PFSK-1 (cell line): ENCODE measurements at regions not wholly inside any gene's neighbourhood (a gene's known extent, or its start where the extent isn't known, plus 50 kb on each side); places are given as distances from the start of the nearest gene placed in this dataset.

ENCODE experiments used
- FOXP2 ChIP-seq: optimal IDR thresholded peaks from 2 replicates; pipeline ENCODE3; 2011; ENCODE audit warnings: borderline replicate concordance, control low read depth, inconsistent platforms; ENCODE audit not compliant: insufficient read depth; ENCODE audit errors: extremely low read length, extremely low read depth
- POLR2AphosphoS5 ChIP-seq: IDR thresholded peaks from 2 replicates; pipeline ENCODE4 v1.6.1; 2012; ENCODE audit warnings: low read depth, mild to moderate bottlenecking, control low read depth, low read length, moderate library complexity
- REST ChIP-seq, 2 experiments: IDR thresholded peaks; 2 replicates each; pipeline versions ENCODE4 v1.6.1 to v1.8.0; 2011 to 2012; ENCODE audit warnings: low read depth in 2 of 2, low read length in 2 of 2, control low read depth in 1 of 2, inconsistent platforms in 1 of 2, mild to moderate bottlenecking in 1 of 2, moderate library complexity in 1 of 2; ENCODE audit not compliant: insufficient read depth in 1 of 2
- SIN3A ChIP-seq: IDR thresholded peaks from 2 replicates; pipeline ENCODE4 v1.6.1; 2012; ENCODE audit warnings: mild to moderate bottlenecking, low read length, moderate library complexity, borderline replicate concordance; ENCODE audit not compliant: insufficient read depth
- TAF1 ChIP-seq: IDR thresholded peaks from 2 replicates; pipeline ENCODE4 v1.6.1; 2012; ENCODE audit warnings: low read length, control low read depth, borderline replicate concordance; ENCODE audit not compliant: insufficient read depth

DNA sequence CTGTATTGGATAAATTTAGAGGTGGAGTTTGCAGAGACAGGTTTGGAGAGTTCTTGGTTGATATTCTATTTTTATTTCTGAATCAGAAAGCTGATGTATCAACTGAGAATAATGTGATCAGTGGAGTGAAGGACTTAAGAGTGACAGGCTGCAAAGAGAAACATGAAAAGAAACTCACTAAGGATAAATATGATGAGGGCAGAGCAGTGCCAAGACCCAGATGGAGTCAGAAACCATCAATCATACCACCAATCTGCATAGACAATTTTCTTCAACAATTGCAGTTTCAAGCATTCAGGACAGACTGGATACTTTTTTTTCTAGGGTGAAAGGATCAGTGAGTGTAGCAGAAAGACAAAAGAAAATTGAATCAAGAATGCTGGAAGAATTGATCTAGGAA lies 226.7 kb upstream of the NAV3 start:
- no peak for TF ChIP-seq TAF1
- TF ChIP-seq POLR2AphosphoS5: no peak
- TF ChIP-seq FOXP2: no peak
- no peak for TF ChIP-seq SIN3A
- no peak for TF ChIP-seq REST (IDR thresholded peaks at IDR 0.05; ENCODE audit: insufficient read depth in 1 of 2, low read depth in 2 of 2, low read length in 2 of 2)

DNA sequence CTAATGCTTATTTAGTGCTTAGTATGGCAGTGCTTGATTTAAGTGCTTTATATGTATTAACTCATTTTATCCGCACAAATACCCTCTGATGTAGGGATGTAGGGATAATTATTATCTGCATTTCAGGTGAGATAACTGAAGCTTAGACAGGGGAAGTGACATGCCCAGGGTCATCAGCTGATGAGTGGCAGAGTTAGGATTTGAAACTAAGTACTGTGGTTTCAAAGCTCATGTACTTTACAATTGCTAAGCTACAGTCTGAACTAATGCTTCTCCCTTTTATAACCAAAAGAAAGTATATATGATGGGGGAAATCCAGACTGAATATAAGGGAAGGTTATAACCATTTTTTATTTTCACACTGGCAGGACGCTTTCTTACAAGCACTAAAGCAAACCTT lies 229.6 kb upstream of the NAV3 start:
- TF ChIP-seq FOXP2 (no peak), REST (IDR thresholded peaks at IDR 0.05; ENCODE audit: insufficient read depth in 1 of 2, low read depth in 2 of 2, low read length in 2 of 2) (no peak), TAF1 (no peak), SIN3A (no peak), POLR2AphosphoS5 (no peak)

DNA sequence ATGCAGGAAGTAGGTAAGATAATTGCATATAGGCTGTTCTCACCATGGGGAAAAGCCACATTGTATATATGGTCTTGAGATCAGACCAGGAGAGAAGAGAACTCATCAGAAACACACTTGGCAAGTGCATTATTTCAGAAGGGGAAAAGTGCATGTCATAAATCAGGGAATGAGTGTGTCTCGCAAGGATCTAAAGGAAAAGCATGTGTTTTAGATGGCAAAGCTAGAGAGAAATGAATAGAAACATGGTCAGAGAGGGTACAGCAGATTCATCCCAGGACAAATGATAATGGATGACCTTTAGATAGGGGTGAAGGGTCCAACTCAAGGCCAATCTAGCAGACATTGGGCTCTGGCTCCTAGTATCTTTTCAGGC lies 230.2 kb upstream of the NAV3 start:
- TF ChIP-seq FOXP2 (no peak), TAF1 (no peak)

DNA sequence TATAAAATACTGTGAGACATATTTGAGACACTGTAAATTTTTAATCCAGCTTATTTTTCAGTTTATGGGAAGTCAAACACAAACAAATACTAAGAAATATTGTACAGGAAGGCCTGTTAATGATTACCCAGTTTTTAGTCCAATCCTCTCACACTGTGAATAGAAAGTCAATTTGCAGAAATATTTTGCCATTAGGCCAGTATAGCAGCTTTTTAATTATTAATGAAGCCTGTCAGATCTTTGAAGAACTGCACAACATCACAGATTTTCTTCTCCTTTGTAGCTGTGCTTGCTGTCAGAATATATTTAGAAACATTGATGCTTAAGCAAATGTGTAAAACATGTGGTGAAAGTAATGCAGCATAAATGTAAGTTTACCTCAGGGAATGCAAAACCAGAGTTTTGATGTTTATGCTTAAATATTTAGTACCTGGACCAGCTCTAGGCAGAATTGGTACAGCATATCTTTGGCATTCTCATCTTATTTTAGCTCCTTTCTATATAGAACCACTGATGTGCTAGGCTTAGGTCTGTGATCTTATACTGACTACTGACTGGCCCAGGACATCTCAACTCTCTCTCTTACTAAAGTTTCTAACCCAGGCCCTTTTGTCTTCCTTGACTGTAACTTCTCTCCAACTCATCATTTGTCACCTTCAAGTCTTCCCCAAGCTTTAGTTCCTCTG lies 230.8 kb upstream of the NAV3 start:
- TF ChIP-seq SIN3A (no peak), FOXP2 (no peak), REST (IDR thresholded peaks at IDR 0.05; ENCODE audit: insufficient read depth in 1 of 2, low read depth in 2 of 2, low read length in 2 of 2) (no peak), POLR2AphosphoS5 (no peak), TAF1 (no peak)

DNA sequence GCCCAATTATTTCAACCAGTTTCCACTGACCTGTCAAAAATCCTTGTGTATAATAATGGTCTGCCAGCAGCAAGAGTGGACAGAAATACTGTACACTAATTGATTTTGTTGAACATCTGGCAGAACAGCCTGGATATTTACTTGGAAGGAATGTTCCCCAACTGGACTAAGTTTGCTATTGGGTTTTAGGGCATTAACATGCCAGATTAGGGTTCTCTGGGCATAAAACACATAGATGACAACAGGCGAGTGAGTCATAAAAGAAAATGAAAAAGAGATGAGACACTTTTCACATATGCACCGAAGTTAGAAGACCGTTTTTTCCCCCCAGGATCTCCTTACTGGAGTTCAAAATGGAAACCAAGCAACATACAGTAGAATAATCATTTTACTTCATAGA lies 236.3 kb upstream of the NAV3 start:
- TF ChIP-seq FOXP2 (no peak), POLR2AphosphoS5 (no peak), REST (IDR thresholded peaks at IDR 0.05; ENCODE audit: insufficient read depth in 1 of 2, low read depth in 2 of 2, low read length in 2 of 2) (no peak), TAF1 (no peak), SIN3A (no peak)
